Dermis microvascular lymphatic vessel endothelial cell (primary cell): ENCODE measurements at regions not wholly inside any gene's neighbourhood (a gene's known extent, or its start where the extent isn't known, plus 50 kb on each side); places are given as distances from the start of the nearest gene placed in this dataset.

Experiments used
- DNase-seq, 2 donors: peaks; one replicate each; pipeline versions ENCODE4 v3.0.0 to v3.0.0-alpha.2; 2010; ENCODE audit warnings: low read depth in 2 of 2

GRCh38 chr6:84278321-84278998 is 51.0 kb upstream of the CEP162 start:
- DNase-seq, result no peak
